Lower leg skin (tissue), 4 donors: ENCODE measurements at regions not wholly inside any gene's neighbourhood (a gene's known extent, or its start where the extent isn't known, plus 50 kb on each side); places are given as distances from the start of the nearest gene placed in this dataset.

Source experiments
- DNase-seq, 2 donors: peaks; one replicate each; pipeline ENCODE4 v3.0.0-alpha.2; 2019; ENCODE audit warnings: low spot score in 2 of 2
- H3K4me3 ChIP-seq: fragments of 200-600 bp; sonication (generic); 2 replicates; pipeline ENCODE4 v1.5.1; 2017; ENCODE audit warnings: mild to moderate bottlenecking, low read depth; ENCODE audit not compliant: poor library complexity, severe bottlenecking
- POLR2A ChIP-seq, 2 donors: fragments of 450-650 bp; IDR thresholded peaks; one replicate each; pipeline ENCODE4 v1.6.1; 2016 to 2017; ENCODE audit warnings: antibody characterized with exemption in 2 of 2, mild to moderate bottlenecking in 1 of 2, moderate library complexity in 1 of 2
- WGBS, 2 donors: methylation state at CpG; one replicate each; pipeline ENCODE4 v1.1.5; 2018; 5-methylcytosine and 5-hydroxymethylcytosine counted together
- intact Hi-C: fragments of 100-400 bp; cut with DNase I; formaldehyde crosslinking; loops from one replicate; pipeline ENCODE4 v1.15.0; 2023; ENCODE audit warnings: low total_unique reads
- TF ChIP-seq, protein P1 (sequence below), 3 donors: fragments of 450-650 bp; IDR thresholded peaks; one replicate each; pipeline ENCODE4 v1.5.1; 2016; ENCODE audit warnings: antibody characterized with exemption in 3 of 3, mild to moderate bottlenecking in 3 of 3, moderate library complexity in 2 of 3

DNA sequence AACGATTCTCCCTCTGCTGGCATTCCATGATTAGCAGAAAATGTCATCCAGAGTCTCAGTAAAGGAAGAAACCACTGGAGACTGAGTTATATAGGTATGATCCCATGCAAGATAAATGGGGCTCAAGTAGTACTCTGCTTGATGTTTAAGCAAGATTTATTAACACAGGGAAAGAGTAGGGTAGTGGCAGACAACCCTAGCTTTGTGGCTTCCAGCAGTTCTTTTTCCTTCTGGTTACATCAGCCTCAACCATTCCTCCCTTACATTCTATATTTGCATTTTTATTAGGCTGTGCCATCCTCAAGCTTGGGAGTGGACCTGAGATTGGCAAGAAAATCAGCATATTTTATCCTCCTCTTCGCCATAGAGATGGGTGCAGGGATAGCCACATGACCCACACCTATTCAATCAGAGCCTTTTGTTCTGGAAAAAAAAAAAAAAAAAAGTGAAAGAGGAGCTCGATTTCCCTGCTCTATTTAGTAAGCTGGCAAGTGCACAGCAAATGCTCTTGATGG, 402.1 kb downstream of the ZNF536 start:
- H3K4me3 ChIP-seq, result no peak overlapping the region
- no peak for DNase-seq
- 50 to 64% methylated on average over 3 of the region's 3 CpGs for WGBS, 2 donors
- no peak for TF ChIP-seq POLR2A (IDR thresholded peaks at IDR 0.05)
- intact Hi-C loops, result no loop called here

DNA sequence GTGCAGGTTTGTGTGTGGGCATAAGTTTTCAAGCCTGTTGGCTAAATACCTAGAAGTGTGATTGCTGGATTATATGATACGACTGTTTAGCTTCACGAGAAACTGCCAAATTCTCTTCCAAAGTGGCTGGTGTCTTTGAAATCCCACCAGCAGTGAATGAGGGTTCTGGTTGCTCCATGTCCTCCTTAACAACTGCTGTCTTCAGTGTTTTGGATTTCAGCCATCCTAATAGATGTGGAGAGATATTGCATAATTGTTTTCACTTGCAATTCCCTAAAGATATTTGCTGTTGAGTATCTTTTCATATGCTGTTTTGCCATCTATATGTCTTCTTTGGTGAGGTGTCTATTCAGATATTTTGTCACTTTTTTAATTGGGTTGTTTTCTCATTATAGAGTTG, 390.5 kb downstream of the ZNF536 start:
- intact Hi-C loops, result no loop called here
- H3K4me3 ChIP-seq, result no peak overlapping the region
- no peak for DNase-seq
- 60 to 71% methylated on average over 2 of the region's 2 CpGs for WGBS, 2 donors
- TF ChIP-seq POLR2A (IDR thresholded peaks at IDR 0.05), result no peak
- TF ChIP-seq, protein P1, sequence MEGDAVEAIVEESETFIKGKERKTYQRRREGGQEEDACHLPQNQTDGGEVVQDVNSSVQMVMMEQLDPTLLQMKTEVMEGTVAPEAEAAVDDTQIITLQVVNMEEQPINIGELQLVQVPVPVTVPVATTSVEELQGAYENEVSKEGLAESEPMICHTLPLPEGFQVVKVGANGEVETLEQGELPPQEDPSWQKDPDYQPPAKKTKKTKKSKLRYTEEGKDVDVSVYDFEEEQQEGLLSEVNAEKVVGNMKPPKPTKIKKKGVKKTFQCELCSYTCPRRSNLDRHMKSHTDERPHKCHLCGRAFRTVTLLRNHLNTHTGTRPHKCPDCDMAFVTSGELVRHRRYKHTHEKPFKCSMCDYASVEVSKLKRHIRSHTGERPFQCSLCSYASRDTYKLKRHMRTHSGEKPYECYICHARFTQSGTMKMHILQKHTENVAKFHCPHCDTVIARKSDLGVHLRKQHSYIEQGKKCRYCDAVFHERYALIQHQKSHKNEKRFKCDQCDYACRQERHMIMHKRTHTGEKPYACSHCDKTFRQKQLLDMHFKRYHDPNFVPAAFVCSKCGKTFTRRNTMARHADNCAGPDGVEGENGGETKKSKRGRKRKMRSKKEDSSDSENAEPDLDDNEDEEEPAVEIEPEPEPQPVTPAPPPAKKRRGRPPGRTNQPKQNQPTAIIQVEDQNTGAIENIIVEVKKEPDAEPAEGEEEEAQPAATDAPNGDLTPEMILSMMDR (IDR thresholded peaks at IDR 0.05), result no peak

DNA sequence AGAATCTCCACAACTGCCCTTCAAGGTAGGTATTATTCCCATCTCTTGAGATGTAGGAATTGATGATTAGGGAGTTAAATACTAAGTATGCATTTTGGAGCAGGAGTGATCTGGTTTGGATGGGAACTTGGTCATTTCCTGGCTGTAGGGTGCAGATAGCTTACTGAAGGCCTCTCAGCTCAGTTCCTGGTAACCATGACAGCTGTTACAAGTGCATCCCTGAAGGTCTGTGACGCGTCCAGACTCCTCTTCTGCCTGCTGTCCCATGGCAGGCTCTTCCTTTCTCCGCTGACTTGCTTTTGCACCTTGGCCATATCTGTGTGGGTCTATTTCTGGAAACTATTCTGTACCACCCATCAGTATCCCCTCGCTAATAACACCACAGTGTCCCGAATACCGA, 387.8 kb downstream of the ZNF536 start:
- TF ChIP-seq POLR2A (IDR thresholded peaks at IDR 0.05), result no peak
- TF ChIP-seq, protein P1 (IDR thresholded peaks at IDR 0.05), result no peak
- DNase-seq, result no peak
- H3K4me3 ChIP-seq, result no peak overlapping the region
- WGBS, 2 donors, result 87 to 92% methylated on average over 6 of the region's 6 CpGs
- intact Hi-C loops, result no loop called here

DNA sequence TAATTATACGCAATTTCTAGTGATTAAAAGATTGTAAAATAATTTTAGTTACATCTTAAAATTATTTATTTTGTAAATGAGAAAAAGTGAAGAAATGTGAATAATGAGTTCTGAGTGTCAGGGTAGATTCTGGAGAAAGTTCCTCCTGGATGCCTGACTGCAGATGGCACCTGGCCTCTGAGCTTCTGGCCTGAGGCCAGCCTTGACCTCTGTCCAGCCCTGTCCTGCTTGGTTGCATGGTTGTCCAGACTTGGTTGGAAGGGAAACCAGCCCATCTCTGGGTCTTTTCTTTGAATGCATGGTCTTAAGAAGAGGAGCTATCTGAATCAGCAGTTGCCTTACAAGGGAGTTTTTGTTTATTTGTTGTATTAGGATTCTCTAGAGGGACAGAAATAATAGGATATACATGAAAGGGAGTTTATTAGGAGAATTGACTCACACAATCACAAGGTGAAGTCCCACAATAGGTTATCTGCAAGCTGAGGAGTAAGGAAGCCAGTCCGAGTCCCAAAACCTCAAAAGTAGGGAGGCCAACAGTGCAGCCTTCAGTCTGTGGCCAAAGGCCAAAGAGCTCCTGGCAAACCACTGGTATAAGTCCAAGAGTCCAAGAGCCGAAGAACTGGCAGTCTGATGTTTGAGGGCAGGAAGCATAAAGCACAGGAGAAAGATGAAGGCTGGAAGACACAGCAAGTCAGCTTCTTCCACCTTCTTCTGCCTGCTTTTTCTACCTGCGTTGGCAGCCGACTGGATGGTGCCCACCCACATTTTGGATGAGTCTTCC, 385.8 kb downstream of the ZNF536 start:
- WGBS, 2 donors, result 84 to 88% methylated on average over 5 of the region's 5 CpGs
- intact Hi-C loops, result no loop called here
- DNase-seq, result no peak
- TF ChIP-seq, protein P1 (IDR thresholded peaks at IDR 0.05), result no peak
- no peak for TF ChIP-seq POLR2A (IDR thresholded peaks at IDR 0.05)
- H3K4me3 ChIP-seq, result no peak overlapping the region

DNA sequence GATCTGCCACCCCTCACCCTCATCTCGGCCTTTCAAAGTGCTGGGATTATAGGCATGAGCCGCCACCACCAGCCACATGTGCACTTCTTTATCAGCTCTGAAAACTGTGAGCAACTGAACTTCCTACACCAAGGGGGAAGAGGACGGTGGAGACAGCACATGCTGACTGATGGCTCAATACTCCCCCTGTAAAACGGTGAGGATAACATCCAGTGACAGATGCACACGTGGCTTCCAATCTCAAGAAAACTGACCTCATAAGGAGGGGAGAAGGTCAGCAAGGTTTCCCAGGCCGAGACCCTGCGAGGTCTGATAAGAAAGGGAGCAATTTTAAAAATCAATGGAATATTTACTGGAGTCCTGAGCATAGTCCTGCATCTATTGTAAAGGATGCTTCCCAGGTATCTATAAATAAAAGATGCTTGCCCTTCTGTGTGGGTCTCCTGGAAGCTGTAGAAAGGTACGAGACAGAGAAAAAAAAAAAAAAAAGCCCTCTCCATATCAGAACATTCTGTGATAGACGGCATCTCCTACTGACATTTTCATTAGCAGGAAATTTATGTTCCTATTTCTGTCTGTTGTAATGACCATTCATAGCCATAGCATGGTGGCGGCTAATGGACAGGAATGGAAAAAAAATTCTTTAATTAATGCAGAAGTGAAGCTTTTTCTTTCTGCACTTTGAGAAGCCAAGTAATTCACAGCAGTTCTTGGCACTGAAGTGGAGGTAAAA, 385.1 kb downstream of the ZNF536 start:
- intact Hi-C loops, result no loop called here
- WGBS, 2 donors, result 79 to 82% methylated on average over 10 of the region's 10 CpGs
- TF ChIP-seq POLR2A (IDR thresholded peaks at IDR 0.05), result no peak
- TF ChIP-seq, protein P1 (IDR thresholded peaks at IDR 0.05), result no peak
- H3K4me3 ChIP-seq, result no peak overlapping the region
- DNase-seq, result no peak

DNA sequence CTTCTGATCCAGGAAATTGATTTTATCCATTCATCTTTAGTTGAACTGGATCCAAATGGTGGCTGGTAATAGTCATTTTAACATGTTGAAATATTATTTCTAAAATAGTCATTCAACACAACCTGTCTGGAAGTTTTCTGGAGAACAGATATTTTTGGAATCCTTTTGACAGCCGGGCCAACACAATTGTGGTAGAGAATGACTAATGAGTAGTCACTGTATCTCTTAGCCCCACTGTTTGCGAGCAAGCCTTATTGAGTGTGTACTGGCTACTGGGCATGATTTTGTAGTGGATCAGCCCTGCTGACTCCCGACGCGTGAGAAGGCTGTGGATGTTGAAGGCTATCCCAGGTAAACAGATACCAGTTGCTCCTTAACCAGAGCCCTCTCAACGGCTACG, 383.4 kb downstream of the ZNF536 start:
- 94 to 96% methylated on average over 7 of the region's 7 CpGs for WGBS, 2 donors
- DNase-seq, result no peak
- intact Hi-C loops, result no loop called here
- no peak overlapping the region for H3K4me3 ChIP-seq
- TF ChIP-seq, protein P1 (IDR thresholded peaks at IDR 0.05), result no peak
- TF ChIP-seq POLR2A (IDR thresholded peaks at IDR 0.05), result no peak
